ENCODE measurements at regions not wholly inside any gene's neighbourhood (a gene's known extent, or its start where the extent isn't known, plus 50 kb on each side); places are given as distances from the start of the nearest gene placed in this dataset.

- no peak overlapping the region for H2AFZ ChIP-seq (ENCODE audit: low read depth, low read length)
- no TSS peak for BruUV-seq (replicated peaks)
- H3K9me1 ChIP-seq (replicated peaks; ENCODE audit: control insufficient read depth, extremely low read depth, insufficient read depth, low read length) = no peaks in the 10 kb centered on the region
- ChIA-PET CTCF (interaction anchor here (0.8 kb wide), 1 partner anchor 58 kb away, joined by 3 read pairs; no protein-coding TSS in a partner anchor), POLR2A (no interaction called here)
- no peaks in the 10 kb centered on the region for H4K20me1 ChIP-seq (replicated peaks; ENCODE audit: control insufficient read depth, extremely low read depth, insufficient read depth, low read length)
- no peak overlapping the region for H3K4me2 ChIP-seq (ENCODE audit: insufficient read depth, low read length)
- no peaks in the 10 kb centered on the region for H3K4me1 ChIP-seq (ENCODE audit: control insufficient read depth, extremely low read depth, insufficient read depth, low read length)
- H3K9me3 ChIP-seq (replicated peaks; ENCODE audit: control insufficient read depth, insufficient read depth, low read length) = no peaks in the 10 kb centered on the region
- H3K27ac ChIP-seq (ENCODE audit: insufficient read depth, low read depth, low read length) = no peak overlapping the region
- no peak overlapping the region for H3K4me3 ChIP-seq (replicated peaks in 1 of 3; ENCODE audit: insufficient read depth in 1 of 3, low read depth in 1 of 3, low read length in 3 of 3)
- peak; percentile 39 for DNase-seq (ENCODE audit: low read depth, low spot score)
- no peaks in the 10 kb centered on the region for H3K27me3 ChIP-seq (ENCODE audit: control insufficient read depth in 2 of 2, insufficient read depth in 2 of 2, low read length in 2 of 2)
- TF ChIP-seq FOS (IDR thresholded peaks at IDR 0.05; ENCODE audit: borderline replicate concordance, insufficient read depth, low read length) (no peak), EZH2 (IDR thresholded peaks at IDR 0.05; ENCODE audit: borderline replicate concordance, low read depth, low read length, severe bottlenecking) (no peak), GATA2 (IDR thresholded peaks at IDR 0.05; ENCODE audit: insufficient read depth, insufficient read length, low read depth, low read length) (no peak), MAX (IDR thresholded peaks at IDR 0.05; ENCODE audit: insufficient read depth, insufficient read length) (no peak), POLR2AphosphoS5 (IDR thresholded peaks at IDR 0.05; ENCODE audit: insufficient read depth, low read depth, low read length) (no peak), POLR2A (IDR thresholded peaks at IDR 0.05; ENCODE audit: low read depth, low read length) (no peak), JUN (IDR thresholded peaks at IDR 0.05; ENCODE audit: borderline replicate concordance, insufficient read depth, insufficient read length, low read depth) (no peak), CTCF (IDR thresholded peaks at IDR 0.05; ENCODE audit: extremely low read depth in 1 of 2, insufficient read depth in 1 of 2, low read depth in 1 of 2, low read length in 2 of 2) (no peak), MYC (IDR thresholded peaks at IDR 0.05; ENCODE audit: low read depth, low read length) (no peak)
- dilution Hi-C loops (cut with MboI; ENCODE audit: extremely low pct_ligation_motif_present, low sequenced_read_pairs) = no loop called here
- no peaks in the 10 kb centered on the region for H3K36me3 ChIP-seq (ENCODE audit: control insufficient read depth in 2 of 2, extremely low read depth in 1 of 2, insufficient read depth in 2 of 2, low read length in 2 of 2)
- FAIRE-seq = no peak
- H3K79me2 ChIP-seq (ENCODE audit: control insufficient read depth, insufficient read depth, low read length) = no peaks in the 10 kb centered on the region
- intact Hi-C loops (cut with micrococcal nuclease) = no loop called here
- H3K9ac ChIP-seq (replicated peaks; ENCODE audit: extremely low read depth, insufficient read depth, low read length) = no peak overlapping the region
These were observed 128.6 kb upstream of the FLRT2 start for GRCh38 chr14:85401384-85401783.
